Activated T-helper 1 cell treated with Interleukin-2 at 50 U/mL for 16 hours (primary cell): ENCODE measurements at regions not wholly inside any gene's neighbourhood (a gene's known extent, or its start where the extent isn't known, plus 50 kb on each side); places are given as distances from the start of the nearest gene placed in this dataset.
"Not testable (repeated sequence)": the region's sequence is repeated elsewhere in the genome, so short reads cannot be mapped to it uniquely, and the experiment has no call there.

Experiments
- DNase-seq: peaks from one replicate; pipeline ENCODE4 v3.0.0-alpha.2; 2020; ENCODE audit warnings: low read depth

- DNase-seq, result not testable (repeated sequence)
Observed at GRCh38 chr17:27095821-27096220, 198.1 kb upstream of the WSB1 start.

GRCh38 chr17:27099266-27099665 lies 194.6 kb upstream of the WSB1 start:
- not testable (repeated sequence) for DNase-seq

GRCh38 chr17:27104605-27105221 lies 189.2 kb upstream of the WSB1 start:
- DNase-seq, result not testable (repeated sequence)

- DNase-seq, result no peak
Observed at GRCh38 chr17:27105636-27106035, 188.3 kb upstream of the WSB1 start.

GRCh38 chr17:27106347-27106981 lies 187.4 kb upstream of the WSB1 start:
- DNase-seq, result no peak

- DNase-seq, result no peak
Observed at GRCh38 chr17:27106982-27107360, 186.9 kb upstream of the WSB1 start.

- DNase-seq, result not testable (repeated sequence)
Observed at GRCh38 chr17:27107386-27108328, 186.3 kb upstream of the WSB1 start.

GRCh38 chr17:27109346-27109745 lies 184.6 kb upstream of the WSB1 start:
- DNase-seq, result no peak

- no peak for DNase-seq
Observed at GRCh38 chr17:27153005-27153404, 140.9 kb upstream of the WSB1 start.

GRCh38 chr17:27155866-27156265 lies 138.0 kb upstream of the WSB1 start:
- DNase-seq, result no peak

- no peak for DNase-seq
Observed at GRCh38 chr17:27157297-27157696, 136.6 kb upstream of the WSB1 start.

GRCh38 chr17:27157898-27158297 lies 136.0 kb upstream of the WSB1 start:
- no peak for DNase-seq

- DNase-seq, result no peak
Observed at GRCh38 chr17:27158382-27158781, 135.5 kb upstream of the WSB1 start.

GRCh38 chr17:27180322-27180721 lies 113.6 kb upstream of the WSB1 start:
- DNase-seq, result no peak

- DNase-seq, result not testable (repeated sequence)
Observed at GRCh38 chr17:27181379-27181925, 112.5 kb upstream of the WSB1 start.

GRCh38 chr17:27181935-27182334 lies 112.0 kb upstream of the WSB1 start:
- DNase-seq, result no peak

GRCh38 chr17:27197505-27197904 lies 96.4 kb upstream of the WSB1 start:
- DNase-seq, result not testable (repeated sequence)

GRCh38 chr17:27199948-27200347 lies 94.0 kb upstream of the WSB1 start:
- DNase-seq, result no peak

GRCh38 chr17:27200476-27200875 lies 93.4 kb upstream of the WSB1 start:
- DNase-seq, result no peak

- no peak for DNase-seq
Observed at GRCh38 chr17:27203241-27203640, 90.7 kb upstream of the WSB1 start.

GRCh38 chr17:27206447-27206846 lies 87.5 kb upstream of the WSB1 start:
- no peak for DNase-seq

- DNase-seq, result no peak
Observed at GRCh38 chr17:27207073-27207513, 86.8 kb upstream of the WSB1 start.

GRCh38 chr17:27208370-27208769 lies 85.5 kb upstream of the WSB1 start:
- DNase-seq, result not testable (repeated sequence)
